ENCODE measurements at regions not wholly inside any gene's neighbourhood (a gene's known extent, or its start where the extent isn't known, plus 50 kb on each side); places are given as distances from the start of the nearest gene placed in this dataset.
"Not testable (repeated sequence)": the region's sequence is repeated elsewhere in the genome, so short reads cannot be mapped to it uniquely, and the experiment has no call there.

GRCh38 chr9:63346310-63347048, 1938.5 kb downstream of the FOXD4L5 start:
- H4K20me1 ChIP-seq (ENCODE audit: control insufficient read depth, insufficient read depth); FAIRE-seq; RAD21 ChIA-PET (ENCODE audit: unreplicated experiment); H3K36me3 ChIP-seq (ENCODE audit: control insufficient read depth in 2 of 2, insufficient read depth in 2 of 2, low read length in 1 of 2); H3K79me2 ChIP-seq (ENCODE audit: control insufficient read depth, insufficient read depth, low read length); POLR2A ChIA-PET; intact Hi-C loops (cut with micrococcal nuclease; ENCODE audit: unreplicated experiment); H3K9me3 ChIP-seq (replicated peaks; ENCODE audit: control insufficient read depth, insufficient read depth, low read length); H3K4me3 ChIP-seq; BruUV-seq (replicated peaks); SMC1A ChIA-PET (ENCODE audit: uncharacterized antibody, unreplicated experiment); CTCF ChIA-PET; H3K4me1 ChIP-seq (ENCODE audit: control insufficient read depth, insufficient read depth, low read length); H3K27me3 ChIP-seq (replicated peaks in 1 of 2; ENCODE audit: control insufficient read depth in 2 of 2, insufficient read depth in 2 of 2, low read length in 1 of 2); in situ Hi-C loops (cut with MboI); ATAC-seq; H3K9ac ChIP-seq (ENCODE audit: control insufficient read depth, insufficient read depth, low read length): not testable (repeated sequence)
- Histone ChIP-seq H3K4me2 (ENCODE audit: control insufficient read depth, insufficient read depth) (peak overlapping the region; percentile 71), H2AFZ (ENCODE audit: control insufficient read depth, low read depth, low read length) (peak overlapping the region; percentile 74), H3K27ac (ENCODE audit: control insufficient read depth, insufficient read depth) (peak overlapping the region; percentile 50; the same call in 1 of the 2 replicates)
- DNase-seq (ENCODE audit: low read depth, low spot score): peak; percentile 65
- TF ChIP-seq SPI1 (IDR thresholded peaks at IDR 0.05; ENCODE audit: borderline replicate concordance, insufficient read depth, low read depth, low read length): 0 out of 2 replicates have a peak, but pooled peaks have one; percentile 5
- TF ChIP-seq ETV6 (conservative IDR thresholded peaks at IDR 0.05 in 1 of 2, IDR thresholded peaks at IDR 0.05 in 1 of 2; ENCODE audit: borderline replicate concordance in 1 of 2, low read depth in 1 of 2): 0 out of 4 replicates have a peak, but pooled peaks of 1 of the 2 experiments have one; percentile 34
- 5% methylated on average over 12 of the region's 14 CpGs for WGBS (ENCODE audit: insufficient coverage, insufficient replicate concordance, low lambda C conversion rate, missing lambda C conversion rate)

GRCh38 chr9:63344408-63344807, 1940.6 kb downstream of the FOXD4L5 start:
- H3K4me1 ChIP-seq (ENCODE audit: control insufficient read depth, insufficient read depth, low read length); BruUV-seq (replicated peaks); H3K36me3 ChIP-seq (ENCODE audit: control insufficient read depth in 2 of 2, insufficient read depth in 2 of 2, low read length in 1 of 2); H3K4me3 ChIP-seq; H4K20me1 ChIP-seq (ENCODE audit: control insufficient read depth, insufficient read depth); intact Hi-C loops (cut with micrococcal nuclease; ENCODE audit: unreplicated experiment); FAIRE-seq; POLR2A ChIA-PET; CTCF ChIA-PET; ATAC-seq; H2AFZ ChIP-seq (ENCODE audit: control insufficient read depth, low read depth, low read length); in situ Hi-C loops (cut with MboI); H3K27me3 ChIP-seq (replicated peaks in 1 of 2; ENCODE audit: control insufficient read depth in 2 of 2, insufficient read depth in 2 of 2, low read length in 1 of 2); SMC1A ChIA-PET (ENCODE audit: uncharacterized antibody, unreplicated experiment); H3K79me2 ChIP-seq (ENCODE audit: control insufficient read depth, insufficient read depth, low read length); H3K4me2 ChIP-seq (ENCODE audit: control insufficient read depth, insufficient read depth); DNase-seq (ENCODE audit: low read depth, low spot score); H3K9me3 ChIP-seq (replicated peaks; ENCODE audit: control insufficient read depth, insufficient read depth, low read length); H3K9ac ChIP-seq (ENCODE audit: control insufficient read depth, insufficient read depth, low read length); H3K27ac ChIP-seq (ENCODE audit: control insufficient read depth, insufficient read depth); RAD21 ChIA-PET (ENCODE audit: unreplicated experiment): not testable (repeated sequence)
- 98% methylated on average over 3 of the region's 5 CpGs for WGBS (ENCODE audit: insufficient coverage, insufficient replicate concordance, low lambda C conversion rate, missing lambda C conversion rate)

- H3K27me3 ChIP-seq (replicated peaks in 1 of 2; ENCODE audit: control insufficient read depth in 2 of 2, insufficient read depth in 2 of 2, low read length in 1 of 2); H4K20me1 ChIP-seq (ENCODE audit: control insufficient read depth, insufficient read depth); ATAC-seq; CTCF ChIA-PET; RAD21 ChIA-PET (ENCODE audit: unreplicated experiment); H3K79me2 ChIP-seq (ENCODE audit: control insufficient read depth, insufficient read depth, low read length); H3K4me3 ChIP-seq; H3K9ac ChIP-seq (ENCODE audit: control insufficient read depth, insufficient read depth, low read length); FAIRE-seq; H2AFZ ChIP-seq (ENCODE audit: control insufficient read depth, low read depth, low read length); BruUV-seq (replicated peaks); SMC1A ChIA-PET (ENCODE audit: uncharacterized antibody, unreplicated experiment); intact Hi-C loops (cut with micrococcal nuclease; ENCODE audit: unreplicated experiment); H3K9me3 ChIP-seq (replicated peaks; ENCODE audit: control insufficient read depth, insufficient read depth, low read length); H3K4me2 ChIP-seq (ENCODE audit: control insufficient read depth, insufficient read depth); POLR2A ChIA-PET; DNase-seq (ENCODE audit: low read depth, low spot score); H3K36me3 ChIP-seq (ENCODE audit: control insufficient read depth in 2 of 2, insufficient read depth in 2 of 2, low read length in 1 of 2); H3K27ac ChIP-seq (ENCODE audit: control insufficient read depth, insufficient read depth); in situ Hi-C loops (cut with MboI); H3K4me1 ChIP-seq (ENCODE audit: control insufficient read depth, insufficient read depth, low read length): not testable (repeated sequence)
- WGBS (ENCODE audit: insufficient coverage, insufficient replicate concordance, low lambda C conversion rate, missing lambda C conversion rate): 81% methylated on average over 2 of the region's 4 CpGs
These were observed 1942.5 kb downstream of the FOXD4L5 start for GRCh38 chr9:63342528-63342927.
